ENCODE measurements at regions not wholly inside any gene's neighbourhood (a gene's known extent, or its start where the extent isn't known, plus 50 kb on each side); places are given as distances from the start of the nearest gene placed in this dataset.
"Not testable (repeated sequence)": the region's sequence is repeated elsewhere in the genome, so short reads cannot be mapped to it uniquely, and the experiment has no call there.

DNA sequence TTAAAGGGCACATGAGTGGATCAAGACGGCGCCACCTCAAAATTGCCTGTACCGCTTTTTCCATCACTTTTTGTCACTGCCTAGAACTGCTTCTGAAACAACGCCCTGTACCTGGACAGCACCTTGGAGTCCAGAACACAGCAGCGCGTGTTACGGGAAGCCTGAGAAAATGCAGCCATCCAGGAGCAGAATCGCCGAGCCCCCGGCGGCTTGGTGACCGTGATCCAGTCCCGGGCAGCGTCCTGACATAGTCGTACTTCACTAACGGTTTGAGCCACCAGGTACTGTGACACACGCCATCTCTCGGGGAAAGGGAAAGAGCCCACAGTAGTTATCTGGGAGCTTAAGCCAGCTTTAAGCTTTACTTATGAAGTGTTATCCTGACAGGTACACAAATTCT lies 168.9 kb upstream of the SALL3 start:
- no peak for DNase-seq (ENCODE audit: low read depth)

DNA sequence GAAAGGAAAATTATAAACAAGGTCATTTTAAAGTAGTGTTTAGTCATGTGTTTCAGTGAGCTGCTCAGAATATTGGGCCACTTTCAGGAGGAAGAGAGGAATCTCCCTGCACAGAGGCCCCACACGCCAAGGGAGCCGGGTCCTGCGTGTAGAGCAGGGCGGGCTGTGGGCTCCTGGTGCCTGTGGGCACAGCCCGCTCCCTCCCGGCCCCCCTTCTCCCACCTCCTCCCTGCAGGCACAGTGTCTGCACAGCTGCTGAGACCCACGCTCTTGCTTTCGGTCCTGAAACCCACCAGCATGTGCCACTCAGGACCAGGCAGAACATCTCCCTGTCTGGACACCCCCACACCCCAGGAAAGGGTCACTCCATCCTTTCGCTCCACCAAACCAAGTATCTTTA lies 167.6 kb upstream of the SALL3 start:
- DNase-seq (ENCODE audit: low read depth), result no peak

DNA sequence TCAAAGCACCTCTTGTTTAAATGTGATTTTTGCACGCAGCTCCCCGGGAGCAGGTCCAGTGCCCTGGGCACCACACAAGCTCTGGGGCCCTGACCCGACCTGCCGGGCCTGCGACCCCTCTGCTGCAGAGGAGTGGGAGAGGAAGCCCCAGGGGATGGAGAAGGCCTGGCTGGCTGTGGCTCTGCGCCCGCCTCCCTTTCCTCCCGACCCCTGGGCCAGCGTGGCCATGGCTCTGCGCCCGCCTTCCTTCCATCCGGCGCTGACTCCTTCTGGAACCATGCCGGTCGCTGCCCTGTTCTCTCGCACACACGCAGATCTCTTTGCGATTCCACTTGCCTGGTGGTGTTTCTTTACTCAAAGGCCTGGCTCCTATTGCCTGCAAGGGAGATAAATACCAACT lies 166.5 kb upstream of the SALL3 start:
- no peak for DNase-seq (ENCODE audit: low read depth)

DNA sequence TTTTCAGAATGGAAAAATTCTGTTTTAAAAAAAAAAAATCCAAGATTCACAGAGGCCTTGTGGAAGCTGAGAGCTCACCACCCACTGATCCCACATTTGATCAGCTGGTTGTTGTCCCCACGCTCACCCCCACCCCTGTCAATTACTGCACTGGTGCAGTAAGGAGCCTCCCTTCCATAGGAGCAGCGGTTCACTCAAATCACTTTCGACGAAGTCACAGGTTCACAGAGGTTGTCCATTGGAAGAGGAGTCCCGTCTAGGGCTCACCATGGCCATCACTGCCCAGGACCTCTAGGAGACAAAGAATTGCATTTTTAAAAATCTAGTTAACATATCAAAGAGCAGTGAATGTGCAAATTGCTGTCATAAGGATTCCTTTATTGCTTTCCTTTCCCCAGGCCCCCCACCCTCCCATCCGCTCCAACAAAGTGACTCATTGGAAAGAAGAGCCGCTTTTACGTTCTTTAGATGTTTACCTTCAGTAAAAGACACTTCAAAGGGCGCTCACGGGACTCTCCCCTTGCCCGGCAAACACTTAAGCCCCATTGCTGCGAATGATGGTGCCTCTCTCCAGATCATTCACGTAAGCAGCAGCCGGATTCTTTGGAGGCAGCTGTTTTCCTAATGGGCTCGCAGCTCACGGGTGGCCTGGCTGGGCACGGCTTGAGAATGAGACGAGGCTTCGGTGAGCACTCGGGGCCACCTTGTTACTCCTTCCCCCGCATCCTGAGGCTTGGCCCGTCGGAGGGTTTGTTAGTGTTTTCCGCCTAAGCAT lies 165.5 kb upstream of the SALL3 start:
- no peak for DNase-seq (ENCODE audit: low read depth)

DNA sequence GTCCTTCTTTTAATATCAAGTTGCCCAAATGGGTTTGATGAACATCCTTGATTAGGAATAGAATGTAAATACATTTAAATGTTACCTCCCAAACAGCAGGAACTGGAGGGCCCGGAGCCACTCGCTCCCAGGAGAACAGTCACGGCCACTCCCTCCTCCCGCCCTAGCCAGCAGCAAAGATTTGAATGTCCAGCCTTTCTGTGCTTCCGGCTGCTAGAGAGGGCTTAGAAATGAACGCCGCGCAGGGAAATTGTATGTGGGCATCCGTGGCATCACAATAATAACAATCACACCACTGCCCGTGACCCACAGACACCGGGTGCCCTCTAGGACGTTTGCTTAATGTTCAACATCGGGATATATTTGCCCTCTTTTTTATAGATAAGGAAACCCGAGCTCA lies 164.9 kb upstream of the SALL3 start:
- DNase-seq (ENCODE audit: low read depth), result no peak

DNA sequence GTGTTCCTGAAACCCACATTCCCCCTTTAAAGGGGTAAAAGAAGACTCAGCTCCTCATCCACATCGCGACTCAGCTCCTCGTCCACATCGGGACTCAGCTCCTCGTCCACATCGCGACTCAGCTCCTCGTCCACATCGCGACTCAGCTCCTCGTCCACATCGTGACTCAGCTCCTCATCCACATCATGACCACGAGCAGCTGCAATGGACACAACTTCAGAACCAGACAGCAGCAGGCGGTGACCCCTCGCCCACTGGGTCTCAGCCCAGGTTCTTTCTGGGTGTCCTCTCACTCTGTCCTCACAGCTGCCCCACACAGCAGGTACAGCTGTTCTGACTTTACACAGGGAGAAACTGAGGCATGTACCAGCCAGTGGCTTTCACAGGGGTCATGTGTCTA lies 163.5 kb upstream of the SALL3 start:
- no peak for DNase-seq (ENCODE audit: low read depth)

DNA sequence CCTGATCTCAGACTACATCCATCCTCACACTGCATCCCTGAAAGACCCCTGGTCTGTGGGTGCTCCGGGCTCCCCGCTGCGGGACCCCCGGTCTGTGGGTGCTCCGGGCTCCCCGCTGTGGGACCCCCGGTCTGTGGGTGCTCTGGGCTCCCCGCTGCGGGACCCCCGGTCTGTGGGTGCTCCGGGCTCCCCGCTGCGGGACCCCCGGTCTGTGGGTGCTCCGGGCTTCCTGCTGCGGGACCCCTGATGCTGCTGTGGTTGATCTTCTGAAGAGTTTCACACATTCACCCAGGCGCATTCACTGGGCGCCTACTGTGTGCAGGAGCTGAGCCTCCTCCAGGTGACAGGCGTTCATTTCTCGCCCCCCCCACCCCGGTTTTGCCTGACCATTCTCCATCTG lies 162.7 kb upstream of the SALL3 start:
- no peak for DNase-seq (ENCODE audit: low read depth)

DNA sequence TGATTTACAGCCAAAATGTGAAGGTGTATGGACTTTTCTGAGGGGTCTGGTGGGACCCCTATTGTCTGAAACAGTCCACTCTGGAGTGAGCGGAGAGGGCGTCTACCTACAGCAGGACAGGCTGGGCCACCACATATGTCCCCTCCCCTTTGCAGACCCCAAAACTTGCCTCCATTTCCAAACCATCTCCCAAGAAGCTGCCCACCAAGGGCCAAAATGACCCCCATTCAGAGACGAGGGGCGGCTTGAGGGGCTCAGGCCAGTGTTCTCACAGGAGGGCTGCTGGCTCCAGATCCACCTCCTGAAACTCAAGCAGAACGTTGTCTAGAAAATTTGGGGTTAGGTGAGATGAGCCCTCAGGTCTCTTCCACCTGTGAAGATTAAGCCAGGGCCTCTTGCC lies 161.1 kb upstream of the SALL3 start:
- no peak for DNase-seq (ENCODE audit: low read depth)

DNA sequence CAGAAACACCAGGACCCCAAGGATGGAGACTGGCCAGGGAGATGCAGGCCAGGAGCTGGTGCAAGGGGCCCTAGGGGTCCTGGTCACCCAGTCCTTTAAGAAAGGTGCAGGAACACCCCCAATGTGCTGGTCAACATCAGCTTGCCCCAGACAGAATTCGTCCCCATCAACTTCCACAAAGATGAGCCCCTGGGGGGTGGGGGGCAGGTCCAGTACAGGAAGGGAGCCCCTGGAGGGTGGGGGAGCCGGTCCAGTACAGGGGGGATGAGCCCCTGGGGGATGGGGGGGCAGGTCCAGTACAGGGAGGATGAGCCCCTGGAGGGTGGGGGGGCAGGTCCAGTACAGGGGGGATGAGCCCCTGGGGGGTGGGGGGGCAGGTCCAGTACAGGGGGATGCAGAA lies 160.7 kb upstream of the SALL3 start:
- no peak for DNase-seq (ENCODE audit: low read depth)

DNA sequence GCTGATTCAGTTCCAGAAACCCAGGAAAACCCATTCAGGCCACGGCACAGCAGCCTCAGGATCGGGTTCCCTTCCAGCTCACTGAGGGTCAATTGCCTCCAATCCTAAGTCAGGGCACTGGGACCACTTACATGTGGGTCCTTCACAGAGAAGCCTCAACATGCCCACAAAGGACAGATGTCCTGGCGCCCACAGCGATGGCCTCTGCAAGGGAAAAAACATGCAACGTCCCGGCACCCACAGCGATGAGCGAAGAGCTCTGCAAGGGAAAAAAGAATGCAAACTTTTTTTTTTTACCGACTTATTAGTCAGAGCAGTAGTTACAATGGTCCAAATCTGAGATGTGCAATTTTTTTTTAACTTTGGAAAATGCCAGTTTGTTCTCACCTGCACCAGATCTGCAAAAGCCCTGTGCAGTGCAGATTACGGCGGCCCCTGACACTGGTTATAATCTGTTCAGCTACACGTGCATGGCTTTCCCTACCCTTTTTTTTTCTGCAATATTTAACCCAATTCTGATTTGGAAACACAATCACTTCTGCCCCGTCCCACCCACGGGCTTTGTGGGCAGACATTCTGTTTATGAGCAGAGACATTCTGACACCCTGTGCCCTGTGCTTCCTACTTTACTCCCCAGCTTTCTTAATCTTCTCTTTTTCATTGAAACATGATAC lies 159.3 kb upstream of the SALL3 start:
- no peak for DNase-seq (ENCODE audit: low read depth)

DNA sequence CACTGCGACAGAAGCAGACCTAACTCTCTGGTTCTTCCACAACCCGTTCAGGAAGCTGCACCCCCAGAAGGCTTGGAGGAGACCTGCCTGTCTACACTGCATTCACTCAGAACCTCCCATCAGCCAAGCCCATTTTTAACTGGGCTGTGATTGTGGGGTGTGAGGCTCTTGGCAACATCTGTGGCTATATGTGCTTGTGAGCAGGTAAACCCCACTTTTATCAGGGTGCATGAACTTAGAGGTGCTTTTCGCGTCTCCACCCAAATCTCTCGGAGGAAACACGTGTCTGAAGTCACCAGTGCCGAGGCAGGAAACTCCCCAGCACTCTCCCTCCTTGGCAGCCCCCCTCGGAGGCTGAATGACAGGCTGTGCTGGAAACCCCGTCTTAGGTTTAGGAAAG lies 158.2 kb upstream of the SALL3 start:
- no peak for DNase-seq (ENCODE audit: low read depth)

DNA sequence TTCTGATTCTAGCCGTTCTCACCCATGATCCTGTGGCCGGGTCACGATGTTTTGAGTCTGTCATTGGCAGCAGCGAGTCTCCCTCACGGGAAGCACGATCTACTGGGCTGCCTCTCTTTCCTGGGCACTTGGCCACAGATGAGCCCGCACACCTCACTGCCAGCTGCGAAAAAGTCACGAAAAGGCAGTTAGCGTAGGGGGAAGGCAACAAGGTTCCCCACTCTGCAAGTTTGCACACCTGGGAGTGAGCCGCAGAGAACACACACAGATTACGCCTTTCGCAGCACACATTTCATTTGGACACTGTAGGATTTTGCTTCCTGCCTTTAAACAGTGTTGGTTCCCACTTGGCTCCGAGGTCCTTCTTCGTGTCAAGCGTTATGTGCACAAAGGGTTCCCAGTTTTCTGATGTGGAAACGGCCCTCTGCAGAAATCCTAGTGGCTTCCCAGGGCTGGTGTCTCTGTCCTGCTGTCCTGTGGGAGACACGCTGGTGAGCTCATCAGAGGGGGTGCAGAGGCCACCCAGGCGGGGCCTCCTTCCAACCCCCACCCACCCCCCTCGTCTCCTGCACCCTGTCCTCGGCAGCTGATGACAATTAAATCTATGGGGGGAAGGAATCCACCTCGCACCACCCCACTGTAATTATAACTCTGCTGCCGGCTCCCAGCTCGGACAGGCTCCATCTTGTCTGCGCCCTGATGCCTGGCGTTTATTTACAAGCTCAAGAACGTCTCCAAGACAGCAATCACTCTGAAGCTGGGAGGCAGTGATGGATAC lies 157.3 kb upstream of the SALL3 start:
- DNase-seq (ENCODE audit: low read depth), result no peak

DNA sequence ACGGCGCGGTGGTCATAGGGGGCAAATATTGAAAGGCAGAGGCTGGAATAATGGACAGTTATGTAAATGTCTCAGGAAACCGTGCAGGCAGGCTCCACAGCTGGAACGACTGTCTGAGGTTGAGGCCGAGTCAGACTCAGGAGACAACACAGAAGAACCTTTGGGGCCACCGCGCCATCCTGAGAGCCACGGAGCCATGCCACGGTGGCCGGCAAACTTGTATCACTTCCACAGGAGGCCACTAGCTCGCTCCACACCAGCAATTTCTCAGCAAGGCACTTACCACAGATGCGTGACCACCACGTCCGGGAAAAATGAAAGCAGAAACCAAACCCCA lies 156.7 kb upstream of the SALL3 start:
- no peak for DNase-seq (ENCODE audit: low read depth)

DNA sequence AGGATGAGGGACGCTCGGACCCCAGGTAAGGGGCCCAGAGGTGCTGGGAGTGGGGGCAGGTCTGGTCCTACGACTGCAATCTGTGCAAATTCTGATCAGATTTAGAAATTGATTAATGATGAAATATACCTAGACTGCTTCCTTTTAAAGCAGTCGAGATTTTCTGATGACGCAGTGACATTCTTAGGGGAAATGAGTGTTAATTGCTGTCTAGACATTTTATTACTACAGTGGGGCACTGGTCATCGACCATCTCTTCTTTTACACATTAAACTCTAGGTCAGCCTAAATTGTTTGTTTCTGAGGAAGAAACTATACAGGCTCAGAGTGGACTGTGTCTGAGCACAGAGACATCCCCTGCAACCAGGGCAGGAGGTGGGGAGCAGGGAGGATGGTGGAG lies 154.4 kb upstream of the SALL3 start:
- no peak for DNase-seq (ENCODE audit: low read depth)

DNA sequence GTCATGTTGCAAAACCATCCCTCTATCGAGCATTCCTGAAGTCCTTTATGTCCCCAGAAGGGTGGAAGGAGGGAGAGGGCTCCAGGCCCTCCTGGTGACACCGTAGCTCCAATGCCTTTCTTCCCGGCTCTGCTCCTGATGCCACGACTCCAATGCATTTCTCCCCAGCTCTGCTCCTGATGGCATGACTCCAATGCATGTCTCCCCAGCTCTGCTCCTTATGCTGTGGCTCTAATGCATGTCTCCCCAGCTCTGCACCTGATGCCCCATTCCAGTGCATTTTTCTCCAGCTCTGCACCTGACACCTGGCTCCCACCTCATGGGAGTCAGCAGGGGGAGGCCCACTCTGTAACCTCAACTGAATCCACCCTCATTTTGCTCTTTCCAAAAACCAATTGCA lies 153.0 kb upstream of the SALL3 start:
- DNase-seq (ENCODE audit: low read depth), result no peak

DNA sequence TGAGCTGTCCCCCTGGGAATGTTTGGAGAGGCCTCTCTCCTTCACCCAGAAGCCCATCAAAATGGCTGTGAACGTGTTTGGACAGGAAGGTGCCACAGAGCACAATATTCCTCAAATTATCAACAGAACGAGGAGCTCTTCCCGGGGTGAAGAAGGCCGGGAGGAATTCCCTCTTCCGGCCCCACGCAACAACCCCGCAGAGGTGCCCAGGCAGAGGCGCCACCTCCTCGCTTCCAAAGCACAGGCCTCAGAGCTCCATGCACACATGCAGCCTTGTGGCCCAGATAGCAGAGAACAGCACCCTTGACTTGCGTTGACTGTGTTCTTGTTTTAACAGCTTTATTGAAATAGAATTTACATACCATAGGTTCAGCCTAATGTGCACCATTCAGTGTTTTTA lies 152.5 kb upstream of the SALL3 start:
- no peak for DNase-seq (ENCODE audit: low read depth)

DNA sequence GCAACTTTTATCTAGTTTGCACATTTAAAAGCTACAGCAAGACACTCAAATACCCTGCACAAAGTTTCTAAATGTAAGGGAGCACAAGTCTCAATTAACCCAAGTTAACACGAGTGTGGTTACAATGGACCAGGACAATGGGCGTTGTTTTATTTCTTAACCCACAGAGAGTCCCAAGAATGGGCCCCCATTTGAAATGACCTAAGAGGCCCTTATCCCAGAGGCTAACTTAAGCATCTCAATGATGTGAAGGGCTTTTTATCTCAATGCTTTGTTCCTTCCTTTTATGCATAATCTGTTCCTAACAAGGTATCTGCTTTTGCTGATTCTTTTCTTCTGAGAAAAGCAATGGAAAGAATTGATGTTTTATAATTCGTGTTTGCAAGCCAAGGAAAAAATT lies 151.5 kb upstream of the SALL3 start:
- DNase-seq (ENCODE audit: low read depth), result no peak

DNA sequence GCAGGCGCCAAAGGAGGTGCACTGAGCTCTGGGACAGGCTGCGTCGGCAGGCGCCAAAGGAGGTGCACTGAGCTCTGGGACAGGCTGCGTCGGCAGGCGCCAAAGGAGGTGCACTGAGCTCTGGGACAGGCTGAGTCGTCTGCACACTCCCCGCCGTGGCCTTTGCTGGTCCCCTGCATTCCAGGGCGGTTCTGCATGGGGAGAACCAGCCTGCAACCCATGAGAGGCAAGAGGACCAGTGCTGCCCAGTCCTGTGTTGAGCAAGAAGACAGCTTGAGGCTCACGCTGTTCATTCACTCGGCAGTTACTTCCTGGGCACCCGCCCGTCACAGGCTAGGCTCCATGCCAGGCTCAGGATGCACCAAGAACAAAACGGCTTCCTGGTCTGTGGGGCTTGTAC lies 150.6 kb upstream of the SALL3 start:
- not testable (repeated sequence) for DNase-seq (ENCODE audit: low read depth)

DNA sequence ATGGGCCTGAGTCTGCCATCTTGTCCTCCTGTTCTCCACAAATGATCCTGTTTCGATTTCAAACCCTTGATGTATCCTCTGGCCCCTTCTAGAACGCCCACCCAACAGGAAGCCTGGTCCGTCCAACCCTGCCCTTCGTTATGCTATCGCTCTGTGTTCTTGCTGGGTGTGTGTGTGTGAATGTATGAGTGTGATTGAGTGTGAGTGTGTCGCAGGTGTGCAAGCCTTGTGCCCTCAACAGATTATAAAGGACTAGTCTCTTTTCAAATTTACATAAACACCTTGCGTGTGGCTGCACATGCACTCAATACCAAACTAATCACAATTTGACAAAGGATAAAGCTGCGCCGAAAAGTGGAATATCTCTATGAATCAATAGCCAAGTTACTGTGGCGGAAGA lies 149.5 kb upstream of the SALL3 start:
- DNase-seq (ENCODE audit: low read depth), result no peak

DNA sequence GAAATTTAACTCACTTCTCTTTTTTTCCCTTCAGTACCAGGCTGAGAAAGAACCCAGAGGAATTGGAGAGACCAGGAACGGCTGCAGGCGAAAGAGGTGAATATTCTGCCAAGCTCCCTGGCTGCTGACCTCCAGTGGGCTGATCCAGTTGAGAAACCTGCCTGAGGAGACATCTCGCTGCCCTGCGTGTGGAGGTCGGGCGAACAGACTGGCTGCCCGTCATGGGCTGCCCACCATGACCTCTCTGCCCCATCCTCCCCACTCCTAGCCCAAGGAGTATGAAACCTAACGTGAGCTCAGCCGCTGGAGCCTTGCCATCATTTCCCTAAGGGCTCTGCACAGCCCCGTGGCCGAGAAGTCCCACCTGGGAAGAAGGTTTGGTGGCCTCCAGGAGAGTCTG lies 148.8 kb upstream of the SALL3 start:
- DNase-seq (ENCODE audit: low read depth), result no peak

DNA sequence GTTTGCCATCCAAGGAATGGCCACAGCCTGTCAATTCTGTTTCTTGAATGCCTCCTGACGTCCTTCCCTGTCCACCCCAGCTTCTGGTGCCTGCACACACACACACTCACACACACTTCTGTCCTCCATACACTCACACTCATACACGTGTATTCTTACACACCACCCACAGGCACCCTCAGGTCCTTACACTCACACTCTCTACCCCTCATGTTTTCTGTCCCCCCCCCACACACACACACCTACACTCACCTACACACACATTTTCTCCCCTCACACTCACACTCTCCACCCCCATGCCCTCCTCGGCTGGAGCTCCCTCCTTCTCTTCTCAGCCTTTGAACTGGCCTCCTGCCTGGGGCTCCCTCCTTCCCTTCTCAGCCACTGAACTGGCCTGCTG lies 148.0 kb upstream of the SALL3 start:
- no peak for DNase-seq (ENCODE audit: low read depth)

DNA sequence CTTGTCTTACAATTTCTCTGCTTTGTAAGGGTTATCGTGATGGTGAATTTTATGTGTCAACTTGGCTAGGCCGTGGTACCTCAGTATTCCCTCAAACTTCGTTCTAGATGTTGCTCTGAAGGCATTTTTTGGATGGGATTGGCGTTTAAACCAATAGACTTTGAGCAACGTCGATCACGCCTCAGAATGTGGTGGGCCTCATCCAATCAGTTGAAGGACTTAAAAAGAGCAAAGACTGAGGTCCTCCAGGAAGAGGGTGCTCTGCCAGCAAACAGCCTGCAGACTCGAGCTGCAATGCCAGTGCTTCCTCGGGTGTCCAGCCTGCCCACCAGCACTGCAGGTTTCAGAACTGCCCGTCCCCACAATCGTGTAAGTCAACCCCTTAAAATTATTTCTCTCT lies 145.8 kb upstream of the SALL3 start:
- DNase-seq (ENCODE audit: low read depth), result no peak

DNA sequence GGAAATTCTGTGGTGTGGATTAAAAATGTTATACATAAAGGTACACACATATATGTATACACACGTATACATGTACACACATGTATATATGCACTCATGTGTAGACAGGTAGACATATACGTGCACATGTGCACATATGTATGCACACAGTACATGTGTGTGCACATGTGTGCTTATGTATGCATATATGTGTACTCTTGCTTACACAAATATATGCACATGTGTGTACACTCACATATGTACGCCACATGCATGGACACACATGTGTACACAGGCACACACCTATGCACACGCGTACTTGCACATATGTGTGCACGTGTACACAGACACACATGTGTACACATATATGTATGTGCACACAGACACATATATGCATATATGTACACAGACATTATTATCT lies 142.8 kb upstream of the SALL3 start:
- DNase-seq (ENCODE audit: low read depth), result no peak

All from renal cortical epithelial cell (primary cell).